Upper lobe of right lung (tissue), 1 donor: ENCODE measurements at regions not wholly inside any gene's neighbourhood (a gene's known extent, or its start where the extent isn't known, plus 50 kb on each side); places are given as distances from the start of the nearest gene placed in this dataset.

Experiments
- ATAC-seq: fragments of 200-7000 bp; cut with Tn5 transposase; one replicate; pipeline ENCODE4 v1.9.1; 2020; ENCODE audit warnings: mild to moderate bottlenecking, moderate library complexity
- DNase-seq: peaks from one replicate; pipeline ENCODE4 v3.0.0-alpha.2; 2020
- H3K27ac ChIP-seq: fragments of 200-600 bp; one replicate; pipeline ENCODE4 v1.8.0; 2022
- H3K27me3 ChIP-seq: fragments of 200-600 bp; one replicate; pipeline ENCODE4 v1.8.0; 2022; ENCODE audit warnings: mild to moderate bottlenecking
- H3K36me3 ChIP-seq: fragments of 200-600 bp; one replicate; pipeline ENCODE4 v1.8.0; 2022
- H3K4me1 ChIP-seq: fragments of 200-600 bp; one replicate; pipeline ENCODE4 v1.8.0; 2022
- H3K4me3 ChIP-seq: fragments of 200-600 bp; one replicate; pipeline ENCODE4 v1.8.0; 2022; ENCODE audit warnings: mild to moderate bottlenecking
- H3K9me3 ChIP-seq: fragments of 200-600 bp; one replicate; pipeline ENCODE4 v1.8.0; 2022
- CTCF ChIP-seq: fragments of 200-600 bp; IDR thresholded peaks from one replicate; pipeline ENCODE4 v1.8.0; 2022; ENCODE audit warnings: antibody characterized with exemption
- intact Hi-C: fragments of 100-400 bp; cut with DNase I; formaldehyde crosslinking; loops from one replicate; pipeline ENCODE4 v1.11.0; 2022
- donor health status: DM: no; HTN: yes; CAD: no; lungs with severe emphysema.

- H3K4me1 ChIP-seq, result no peaks in the 10 kb centered on the region
- no peaks in the 10 kb centered on the region for H3K27me3 ChIP-seq
- DNase-seq (no peak), ATAC-seq (no peak)
- H3K27ac ChIP-seq, result no peak overlapping the region
- intact Hi-C loops, result no loop called here
- no peaks in the 10 kb centered on the region for H3K9me3 ChIP-seq
- no peak overlapping the region for H3K4me3 ChIP-seq
- H3K36me3 ChIP-seq, result no peaks in the 10 kb centered on the region
- TF ChIP-seq CTCF, result no peak
Observed at GRCh38 chr6:94099072-94099471, 679.7 kb upstream of the EPHA7 start.

GRCh38 chr6:94095961-94096360 lies 676.6 kb upstream of the EPHA7 start:
- ATAC-seq, result no peak
- intact Hi-C loops, result no loop called here
- Histone ChIP-seq H3K27ac (no peak overlapping the region), H3K4me1 (no peaks in the 10 kb centered on the region), H3K9me3 (no peaks in the 10 kb centered on the region), H3K4me3 (no peak overlapping the region), H3K27me3 (no peaks in the 10 kb centered on the region), H3K36me3 (no peaks in the 10 kb centered on the region)
- no peak for TF ChIP-seq CTCF
- DNase-seq, result no peak

DNA sequence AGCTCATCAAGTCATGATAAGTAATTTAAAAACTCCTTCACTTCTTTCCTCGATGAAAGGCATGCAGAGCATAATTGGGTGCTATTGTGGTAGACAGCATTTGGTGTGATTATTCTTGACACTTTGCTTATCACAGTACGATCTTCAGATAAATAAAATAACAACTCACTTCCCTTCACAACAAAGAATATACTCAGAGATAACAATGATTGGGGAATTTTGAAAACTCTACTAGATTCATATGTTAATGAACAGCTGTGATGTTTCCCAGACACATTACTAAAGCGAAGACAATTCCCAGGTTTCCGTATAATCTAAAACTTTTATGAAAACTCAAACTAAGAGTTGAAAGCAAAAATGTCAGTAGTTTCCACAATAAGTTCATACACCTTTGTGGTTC lies 670.6 kb upstream of the EPHA7 start:
- TF ChIP-seq CTCF, result no peak
- no peaks in the 10 kb centered on the region for H3K4me1 ChIP-seq
- no peak for DNase-seq
- H3K36me3 ChIP-seq, result no peaks in the 10 kb centered on the region
- no peak for ATAC-seq
- intact Hi-C loops, result no loop called here
- no peak overlapping the region for H3K4me3 ChIP-seq
- no peak overlapping the region for H3K27ac ChIP-seq
- H3K27me3 ChIP-seq, result no peaks in the 10 kb centered on the region
- no peaks in the 10 kb centered on the region for H3K9me3 ChIP-seq

DNA sequence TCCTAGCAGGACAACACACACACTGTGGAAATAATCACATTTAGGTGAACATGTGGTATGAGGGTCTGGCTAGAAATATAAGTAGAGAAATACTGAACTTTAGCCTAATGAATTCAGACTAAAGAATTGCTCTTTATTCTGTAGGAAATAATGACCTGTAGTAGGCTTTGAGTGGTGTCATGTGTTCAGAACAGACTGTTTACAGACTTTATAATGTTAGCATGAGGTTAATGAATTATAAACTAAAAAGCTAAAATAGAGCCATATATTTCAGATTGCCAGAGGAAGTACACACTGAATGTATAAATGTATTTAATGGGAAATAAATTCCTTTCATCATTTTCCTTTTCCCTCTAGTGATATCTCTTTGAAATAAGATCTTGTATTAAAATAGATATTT lies 669.5 kb upstream of the EPHA7 start:
- no peaks in the 10 kb centered on the region for H3K9me3 ChIP-seq
- no peaks in the 10 kb centered on the region for H3K36me3 ChIP-seq
- DNase-seq, result no peak
- no peak overlapping the region for H3K27ac ChIP-seq
- H3K4me3 ChIP-seq, result no peak overlapping the region
- no peak for ATAC-seq
- no peaks in the 10 kb centered on the region for H3K4me1 ChIP-seq
- no peaks in the 10 kb centered on the region for H3K27me3 ChIP-seq
- intact Hi-C loops, result no loop called here
- no peak for TF ChIP-seq CTCF

DNA sequence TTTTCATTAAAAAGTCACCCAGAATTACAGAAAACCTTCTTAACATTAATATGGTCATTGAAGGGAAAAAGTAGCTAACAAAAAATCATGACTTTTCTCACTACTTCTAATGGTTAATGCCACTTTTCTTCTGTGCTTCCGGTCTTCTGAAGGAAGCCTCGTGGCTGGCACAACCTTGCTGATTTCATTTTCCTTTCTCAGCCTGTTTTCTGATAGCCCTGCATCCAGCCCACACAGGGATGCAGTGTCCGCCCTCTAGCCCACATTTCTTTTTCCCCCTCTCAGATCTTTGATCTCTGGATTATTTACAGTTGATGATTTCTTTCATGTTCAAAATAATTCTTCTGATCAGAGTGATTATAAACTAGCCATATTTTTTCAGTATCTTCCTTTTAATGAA lies 655.4 kb upstream of the EPHA7 start:
- ATAC-seq (no peak), DNase-seq (no peak)
- Histone ChIP-seq H3K9me3 (no peaks in the 10 kb centered on the region), H3K27me3 (no peaks in the 10 kb centered on the region), H3K27ac (no peak overlapping the region), H3K4me1 (no peaks in the 10 kb centered on the region), H3K36me3 (no peaks in the 10 kb centered on the region), H3K4me3 (no peak overlapping the region)
- TF ChIP-seq CTCF, result no peak
- intact Hi-C loops, result no loop called here

DNA sequence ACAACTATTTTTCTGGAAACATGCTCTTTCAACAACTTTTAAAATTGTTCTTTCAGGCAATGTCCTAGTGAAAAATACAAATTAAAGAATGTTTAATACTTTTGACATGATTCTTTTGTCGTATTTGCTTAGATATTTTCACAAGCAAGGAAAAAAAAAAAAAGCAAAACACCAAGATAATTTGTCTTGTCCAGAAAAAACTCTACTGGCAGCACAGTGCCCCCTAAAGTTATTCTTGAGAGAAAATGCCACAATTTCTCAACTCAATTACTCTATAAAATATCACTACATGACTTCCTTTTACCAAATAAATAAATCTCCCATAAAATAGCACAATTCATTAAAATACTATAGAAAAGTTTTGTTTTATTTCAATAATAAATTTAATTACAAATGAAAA lies 652.5 kb upstream of the EPHA7 start:
- Histone ChIP-seq H3K4me1 (no peaks in the 10 kb centered on the region), H3K36me3 (no peaks in the 10 kb centered on the region), H3K9me3 (no peaks in the 10 kb centered on the region), H3K27ac (no peak overlapping the region), H3K4me3 (no peak overlapping the region), H3K27me3 (no peaks in the 10 kb centered on the region)
- intact Hi-C loops, result no loop called here
- no peak for TF ChIP-seq CTCF
- ATAC-seq (no peak), DNase-seq (no peak)
